Left renal pelvis (tissue), 4 donors: ENCODE measurements at regions not wholly inside any gene's neighbourhood (a gene's known extent, or its start where the extent isn't known, plus 50 kb on each side); places are given as distances from the start of the nearest gene placed in this dataset.
"Not testable (repeated sequence)": the region's sequence is repeated elsewhere in the genome, so short reads cannot be mapped to it uniquely, and the experiment has no call there.

ENCODE experiments used
- DNase-seq, 4 donors: peaks; one replicate each; pipeline ENCODE4 v3.0.0-alpha.2; 2013; ENCODE audit warnings: low read depth in 4 of 4, low spot score in 3 of 4

DNA sequence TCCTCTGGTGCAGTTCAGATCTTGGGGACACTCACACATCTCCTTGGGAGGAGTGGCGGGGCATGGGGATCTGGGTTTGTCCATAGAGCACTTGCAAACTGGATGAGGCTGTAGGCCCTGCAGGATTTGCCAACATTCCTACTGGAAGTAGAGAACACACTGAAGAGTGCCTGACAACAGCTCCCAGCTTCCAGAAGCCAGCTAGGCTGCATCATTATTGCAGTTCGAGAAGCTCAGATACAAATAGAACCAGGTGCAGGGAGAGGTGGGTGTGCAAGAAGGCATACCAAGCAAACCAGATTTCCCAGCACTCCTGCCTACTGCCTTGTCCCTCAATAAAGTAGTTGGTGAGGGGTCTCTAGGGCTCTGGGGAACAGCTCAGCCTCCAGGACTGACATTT lies 52.5 kb downstream of the RHOB start:
- DNase-seq: no peak

DNA sequence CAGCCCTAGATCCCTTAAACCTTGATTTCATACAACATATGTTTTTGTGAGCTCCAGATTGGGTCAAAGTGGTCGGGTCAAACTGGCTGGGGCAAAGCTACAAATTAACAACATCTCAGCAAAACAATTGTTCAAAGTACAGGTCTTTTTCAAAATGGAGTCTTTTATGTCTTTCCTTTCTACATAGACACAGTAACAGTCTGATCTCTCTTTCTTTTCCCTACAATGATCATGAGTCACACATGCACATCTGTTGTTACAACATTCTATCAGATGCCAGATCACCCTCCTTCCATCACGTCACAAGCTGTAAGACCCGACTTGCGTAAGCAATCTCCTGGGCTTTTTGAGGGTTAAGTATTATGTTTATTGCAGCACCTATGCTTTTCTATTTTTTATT lies 55.1 kb downstream of the RHOB start:
- no peak for DNase-seq

GRCh38 chr2:20502496-20502895 lies 55.6 kb downstream of the RHOB start:
- DNase-seq: not testable (repeated sequence)

- no peak for DNase-seq
Observed at GRCh38 chr2:20504174-20504573, 57.3 kb downstream of the RHOB start.

GRCh38 chr2:20506201-20506685 lies 59.4 kb downstream of the RHOB start:
- no peak for DNase-seq

DNA sequence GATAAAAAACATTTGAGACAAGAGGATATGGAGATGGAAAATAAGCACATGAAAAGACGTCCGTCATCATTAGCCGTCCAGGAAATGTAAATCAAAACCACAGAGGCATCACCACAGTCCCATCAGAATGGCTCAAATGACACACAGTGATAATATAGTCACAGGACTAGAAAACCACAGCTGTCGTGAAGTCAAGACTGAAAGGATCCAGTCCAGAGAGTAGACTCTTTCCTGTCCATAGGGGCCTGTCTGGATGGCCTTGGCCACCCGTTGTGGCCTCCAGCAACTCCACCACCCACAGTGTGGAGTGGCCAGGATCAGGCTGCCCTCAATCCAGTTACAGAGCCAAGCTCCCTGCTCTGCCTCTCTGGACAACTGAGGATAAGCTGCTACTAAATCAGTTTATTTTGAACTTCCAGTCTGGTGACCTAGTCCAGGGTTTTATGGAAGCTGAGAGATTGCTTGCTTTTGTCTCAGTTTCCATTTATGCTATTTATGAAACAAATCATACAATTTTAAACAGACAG lies 60.4 kb downstream of the RHOB start:
- no peak for DNase-seq

DNA sequence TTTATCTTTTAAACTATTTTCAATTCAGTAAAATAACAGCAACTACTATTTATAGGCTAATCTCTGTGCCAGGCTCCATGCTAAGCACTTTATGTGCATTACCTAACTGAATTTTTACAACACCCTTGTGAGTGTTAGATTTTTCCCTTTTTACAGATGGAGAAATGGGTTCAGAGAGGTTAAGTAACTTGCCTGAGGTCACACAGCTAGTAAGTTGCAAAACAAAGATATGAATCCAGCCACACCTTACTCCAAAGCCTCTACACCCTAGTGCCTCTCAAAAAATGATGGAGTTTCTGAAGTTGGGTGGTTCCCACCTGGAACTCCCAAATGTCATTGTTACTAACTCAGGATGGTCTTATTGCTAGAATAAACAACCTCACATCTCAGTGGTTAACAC lies 60.8 kb downstream of the RHOB start:
- DNase-seq: no peak

DNA sequence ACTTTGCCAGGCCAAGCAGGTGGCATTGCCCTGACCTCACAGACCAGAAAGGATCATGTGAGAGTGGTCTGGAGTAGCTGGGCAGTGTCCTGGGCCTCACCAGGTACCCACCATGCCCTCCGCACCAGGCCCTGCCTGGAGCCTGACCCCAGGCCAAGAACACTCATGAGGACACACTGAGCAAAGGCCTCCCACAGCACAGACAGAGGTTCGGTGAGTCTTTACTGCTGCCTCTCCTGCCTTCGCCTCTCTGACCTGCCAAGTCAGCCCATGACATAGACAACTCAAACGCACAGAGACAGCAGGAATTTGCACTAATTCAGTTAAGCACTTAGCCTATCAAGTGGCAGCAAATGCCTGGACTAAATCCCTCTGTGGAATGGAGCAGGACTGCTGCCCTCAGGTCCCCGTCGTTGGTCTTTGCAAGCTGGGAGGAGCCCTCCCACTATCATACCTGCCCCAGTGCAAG lies 62.5 kb downstream of the RHOB start:
- DNase-seq: no peak

DNA sequence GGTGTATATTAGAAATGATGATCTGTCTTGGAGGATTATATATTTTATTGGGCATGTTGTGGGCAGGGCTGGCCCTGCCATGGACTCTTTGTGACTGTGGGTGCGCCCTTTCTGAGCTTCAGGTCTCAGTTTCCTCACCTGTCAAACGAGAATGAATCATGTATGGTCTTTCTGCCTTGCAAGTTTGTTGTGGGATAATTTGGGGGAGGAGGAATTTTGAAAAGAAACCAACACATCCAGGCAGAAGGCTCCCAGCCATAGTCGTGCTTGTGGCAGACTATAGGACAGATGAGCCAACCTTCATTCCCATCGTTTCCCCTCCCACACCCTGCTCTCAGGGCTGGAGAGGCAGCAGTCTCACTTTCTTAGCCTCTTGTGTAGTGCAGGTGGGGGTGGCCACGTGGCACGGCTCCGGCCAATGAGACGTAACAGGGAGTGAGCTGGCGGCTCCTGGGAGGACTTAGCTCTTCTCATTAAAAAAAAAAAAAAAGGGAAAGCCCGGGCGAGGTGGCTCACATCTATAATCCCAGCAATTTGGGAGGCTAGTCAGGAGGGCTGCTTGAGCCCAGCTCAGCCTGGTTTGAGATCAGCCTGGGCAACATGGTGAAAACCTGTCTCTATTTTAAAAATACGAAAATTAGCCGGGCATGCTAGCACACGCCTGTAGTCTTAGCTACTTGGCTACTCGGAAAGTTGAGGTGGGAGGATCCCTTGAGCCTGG lies 63.1 kb downstream of the RHOB start:
- peak in 1 of 4 donors; percentile 48 for DNase-seq

DNA sequence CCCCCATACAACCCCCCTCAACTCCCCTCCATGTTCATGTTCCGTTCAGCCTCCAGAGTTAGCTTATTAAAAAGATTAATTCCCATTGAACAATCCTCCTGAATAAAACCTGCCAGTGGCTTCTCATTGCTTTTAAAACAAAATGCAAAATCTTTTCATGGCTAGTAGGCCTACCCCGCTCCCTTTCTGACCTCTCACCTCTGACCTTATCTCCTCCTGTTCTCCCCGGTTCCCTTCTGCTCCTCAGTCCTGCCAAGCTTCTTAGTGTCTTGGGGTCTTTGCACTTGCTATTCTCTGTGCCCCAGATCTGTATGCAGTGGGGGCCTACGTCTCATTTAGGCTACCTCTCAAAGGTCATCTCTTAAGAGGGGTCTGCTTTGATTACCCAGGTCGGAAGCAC lies 64.3 kb downstream of the RHOB start:
- DNase-seq: no peak

DNA sequence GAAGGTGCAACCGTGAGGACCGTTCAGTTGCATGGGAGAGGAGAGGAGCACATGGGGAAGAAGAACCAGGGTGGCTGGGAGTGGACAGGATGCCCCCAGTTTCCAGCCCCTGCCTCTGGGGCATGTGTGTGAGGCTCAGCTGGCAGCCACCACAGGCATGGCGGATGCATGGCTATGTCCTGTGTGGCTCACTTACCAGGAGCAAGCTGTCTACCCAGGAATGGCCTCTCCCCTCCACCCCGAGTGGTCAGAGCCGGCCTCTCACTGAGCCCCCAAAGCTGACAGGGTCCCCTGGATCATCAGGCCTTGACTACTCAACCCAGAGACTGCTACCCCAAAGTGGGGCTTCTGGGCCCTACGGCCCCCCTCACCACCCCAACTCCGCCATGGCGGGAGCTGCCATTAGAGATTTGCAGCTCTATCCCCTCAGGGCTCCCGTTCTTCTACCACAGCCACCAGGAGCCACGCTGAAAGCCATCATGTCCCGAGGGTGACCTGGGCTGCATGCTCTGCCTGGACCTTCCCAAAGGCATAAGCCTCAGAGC lies 65.3 kb downstream of the RHOB start:
- DNase-seq: no peak

DNA sequence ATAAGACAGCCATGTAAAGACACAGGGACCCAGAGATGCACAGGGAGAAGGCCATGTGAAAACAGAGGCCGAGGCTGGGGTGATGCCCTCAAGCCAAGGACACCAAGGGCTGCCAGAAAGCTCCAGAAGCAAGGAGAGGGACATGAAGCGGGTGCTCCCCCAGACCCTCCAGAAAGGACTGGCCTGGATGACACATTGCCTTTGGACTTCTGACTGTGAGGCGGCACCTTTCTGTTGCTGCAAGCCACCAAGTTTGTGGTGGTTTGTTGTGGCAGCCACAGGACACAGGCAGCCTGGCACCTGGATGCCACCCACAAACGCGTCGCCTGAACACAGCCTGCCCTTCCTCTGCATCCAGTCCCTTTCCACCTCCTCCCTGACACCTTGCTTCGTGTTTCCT lies 67.1 kb downstream of the RHOB start:
- no peak for DNase-seq

DNA sequence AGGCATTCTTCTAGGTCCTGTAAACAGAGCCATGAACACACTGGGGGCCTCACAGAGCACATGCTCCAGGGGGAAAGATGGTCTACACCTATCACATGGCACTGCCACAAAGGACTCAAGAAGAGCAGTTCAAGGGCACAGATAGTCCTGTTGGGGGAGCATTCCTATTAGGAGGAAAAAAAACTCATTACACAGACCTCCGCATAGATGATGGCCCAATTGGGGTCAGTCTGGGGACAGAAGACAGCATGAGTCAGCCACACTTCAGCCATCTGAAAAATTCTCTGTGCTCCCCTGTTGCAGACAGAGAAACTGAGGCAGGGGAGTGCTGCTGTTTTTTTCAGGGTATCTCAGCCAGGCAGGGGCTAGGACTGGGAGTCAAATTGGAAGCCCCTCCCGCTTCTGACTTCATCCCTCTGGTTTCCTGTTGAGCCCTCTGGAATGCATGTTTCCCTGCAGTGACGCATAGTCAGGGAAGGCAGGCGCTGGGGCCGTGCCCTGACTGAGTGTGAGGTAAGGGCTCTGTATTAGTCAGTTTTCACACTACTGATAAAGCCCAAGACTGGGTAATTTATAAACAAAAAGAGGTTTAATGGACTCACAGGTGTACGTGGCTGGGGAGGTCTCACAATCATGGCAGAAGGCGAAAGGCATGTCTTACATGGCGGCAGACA lies 67.9 kb downstream of the RHOB start:
- no peak for DNase-seq

- no peak for DNase-seq
Observed at GRCh38 chr2:20515290-20516220, 68.7 kb downstream of the RHOB start.

GRCh38 chr2:20516291-20516645 lies 69.4 kb downstream of the RHOB start:
- no peak for DNase-seq

DNA sequence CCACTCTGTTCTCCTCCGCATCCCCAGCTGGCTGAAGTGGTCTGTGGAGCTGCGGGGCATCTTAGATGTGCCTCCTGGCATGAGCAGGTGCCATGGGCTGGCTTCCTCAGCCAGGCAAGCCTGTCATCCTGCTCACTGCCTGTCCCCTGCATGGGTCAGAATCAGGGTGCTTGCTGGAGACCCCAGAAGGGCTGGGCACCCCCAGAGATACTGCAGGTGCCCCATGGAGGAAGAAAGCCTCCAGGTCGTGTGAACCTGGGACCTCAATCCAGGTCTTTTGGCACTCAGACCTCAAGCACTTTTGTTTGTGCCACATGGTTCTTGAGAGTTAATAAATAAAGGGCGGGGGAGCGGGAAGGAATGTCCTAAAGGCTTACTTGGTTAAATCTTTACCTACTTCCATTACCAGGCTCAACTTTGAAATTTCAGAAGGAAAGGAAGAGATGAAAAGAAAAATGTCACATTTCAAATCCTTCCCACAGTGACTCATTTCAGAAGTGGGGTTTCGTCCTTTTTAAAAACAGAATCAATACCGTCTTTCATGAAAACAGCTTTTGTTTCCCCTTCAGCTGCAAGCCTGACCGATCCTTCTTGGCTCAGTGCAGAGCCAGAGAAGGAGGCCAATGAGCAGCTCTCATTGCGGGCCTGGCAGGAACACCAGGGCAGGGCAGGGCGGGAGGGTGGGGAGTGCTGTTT lies 69.9 kb downstream of the RHOB start:
- no peak for DNase-seq

DNA sequence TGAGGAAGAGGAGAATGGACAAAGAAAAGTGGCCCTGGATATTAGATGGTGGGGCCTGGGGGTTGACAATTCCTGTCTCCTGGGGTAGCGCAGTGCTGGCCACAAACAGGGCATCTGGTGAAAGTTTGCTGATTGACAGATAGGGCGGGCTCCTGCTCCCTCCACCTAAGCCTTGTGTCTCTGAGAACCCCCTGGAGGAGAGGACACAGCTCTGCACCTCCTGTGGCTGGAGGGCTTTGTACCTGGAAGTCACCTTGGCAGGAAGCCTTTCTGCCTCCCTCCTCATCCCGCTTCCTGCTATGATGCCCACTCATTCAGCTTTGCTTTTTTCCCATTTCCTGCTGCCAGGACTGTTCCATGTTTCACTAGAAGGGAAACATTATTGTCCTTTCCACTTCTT lies 72.4 kb downstream of the RHOB start:
- DNase-seq: no peak

DNA sequence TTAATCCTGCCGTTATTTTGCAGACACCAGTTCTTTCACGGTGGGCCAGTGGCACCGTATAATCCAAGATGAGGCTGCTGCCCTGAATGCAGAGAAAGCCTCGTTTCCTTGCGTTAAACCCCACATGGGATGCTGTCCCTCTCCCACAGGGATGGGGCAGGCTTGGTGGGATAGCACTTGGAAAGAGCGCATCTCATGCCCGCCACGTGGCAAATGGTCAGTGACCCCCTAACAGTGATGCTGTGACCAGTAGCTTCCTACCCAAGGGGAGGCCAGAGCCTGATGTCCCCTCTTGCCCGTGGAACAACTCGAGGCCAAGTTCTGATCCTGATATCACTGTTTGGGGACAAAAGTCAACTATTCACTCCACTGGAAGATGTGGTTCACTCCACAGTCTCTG lies 73.3 kb downstream of the RHOB start:
- no peak for DNase-seq

DNA sequence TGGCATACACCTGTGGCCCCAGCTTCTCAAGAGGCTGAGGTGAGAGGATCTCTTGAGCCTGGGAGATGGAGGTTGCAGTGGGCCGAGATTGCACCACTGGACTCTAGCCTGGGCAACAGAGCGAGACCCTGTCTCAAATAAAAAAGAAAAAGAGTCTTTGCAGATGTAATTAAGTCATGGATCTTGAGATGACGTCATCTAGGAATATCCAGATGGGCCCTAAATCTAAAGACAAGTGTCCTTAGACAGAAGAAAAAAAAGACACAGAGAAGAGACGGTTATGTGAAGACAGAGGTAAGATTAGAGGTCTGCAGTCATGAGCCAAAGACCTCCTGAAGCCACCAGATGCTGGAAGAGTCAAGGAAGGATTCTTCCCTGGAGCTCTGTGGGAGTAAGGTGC lies 74.3 kb downstream of the RHOB start:
- no peak for DNase-seq

- DNase-seq: no peak
Observed at GRCh38 chr2:20521682-20522189, 74.9 kb downstream of the RHOB start.
